Osteoblast (primary cell): ENCODE measurements at regions not wholly inside any gene's neighbourhood (a gene's known extent, or its start where the extent isn't known, plus 50 kb on each side); places are given as distances from the start of the nearest gene placed in this dataset.

ENCODE experiments used
- DNase-seq: peaks from one replicate; pipeline ENCODE4 v3.0.0; 2011; ENCODE audit warnings: low spot score, mixed read lengths; ENCODE audit not compliant: insufficient read length; ENCODE audit errors: missing footprints
- H2AFZ ChIP-seq: 2 replicates; pipeline ENCODE4 v1.6.0; 2011; ENCODE audit warnings: mild to moderate bottlenecking, low read length
- H3K27ac ChIP-seq: 2 replicates; pipeline ENCODE4 v1.5.1; 2011; ENCODE audit warnings: mild to moderate bottlenecking, low read depth, low read length, moderate library complexity
- H3K27me3 ChIP-seq: 2 replicates; pipeline ENCODE4 v1.6.0; 2012; ENCODE audit warnings: mild to moderate bottlenecking, control low read depth, inconsistent platforms, low read length, moderate library complexity; ENCODE audit not compliant: insufficient read depth
- H3K36me3 ChIP-seq: 2 replicates; pipeline ENCODE4 v1.5.1; 2011; ENCODE audit warnings: mild to moderate bottlenecking, low read length, control low read depth, moderate library complexity; ENCODE audit not compliant: insufficient read depth
- H3K4me1 ChIP-seq: 2 replicates; pipeline ENCODE4 v1.5.1; 2011; ENCODE audit warnings: mild to moderate bottlenecking, low read length, control low read depth, moderate library complexity; ENCODE audit not compliant: insufficient read depth
- H3K4me2 ChIP-seq: 2 replicates; pipeline ENCODE4 v1.6.0; 2011; ENCODE audit warnings: mild to moderate bottlenecking, low read length; ENCODE audit not compliant: insufficient read depth
- H3K4me3 ChIP-seq: fragments of 200-600 bp; sonication (generic); 3 replicates; pipeline ENCODE4 v1.5.1; 2012; ENCODE audit warnings: mild to moderate bottlenecking, low read length, inconsistent platforms; ENCODE audit not compliant: insufficient read depth
- H3K79me2 ChIP-seq: 2 replicates; pipeline ENCODE4 v1.6.0; 2012; ENCODE audit warnings: mild to moderate bottlenecking, low read length, control low read depth, inconsistent platforms; ENCODE audit not compliant: insufficient read depth
- H3K9me3 ChIP-seq: 2 replicates; pipeline ENCODE4 v1.5.1; 2011; ENCODE audit warnings: low read depth, low read length, control low read depth
- H4K20me1 ChIP-seq: 2 replicates; pipeline ENCODE4 v1.6.0; 2012; ENCODE audit warnings: mild to moderate bottlenecking, low read length, control low read depth; ENCODE audit not compliant: insufficient read depth
- TF ChIP-seq, protein P1 (sequence below): IDR thresholded peaks from 2 replicates; pipeline ENCODE4 v1.5.1; 2011; ENCODE audit warnings: mild to moderate bottlenecking, low read depth, low read length, moderate library complexity; ENCODE audit errors: extremely low read depth

GRCh38 chr9:28190981-28191380 is 617.7 kb upstream of the C9orf72 start:
- H3K27me3 ChIP-seq, result no peaks in the 10 kb centered on the region
- TF ChIP-seq, protein P1, sequence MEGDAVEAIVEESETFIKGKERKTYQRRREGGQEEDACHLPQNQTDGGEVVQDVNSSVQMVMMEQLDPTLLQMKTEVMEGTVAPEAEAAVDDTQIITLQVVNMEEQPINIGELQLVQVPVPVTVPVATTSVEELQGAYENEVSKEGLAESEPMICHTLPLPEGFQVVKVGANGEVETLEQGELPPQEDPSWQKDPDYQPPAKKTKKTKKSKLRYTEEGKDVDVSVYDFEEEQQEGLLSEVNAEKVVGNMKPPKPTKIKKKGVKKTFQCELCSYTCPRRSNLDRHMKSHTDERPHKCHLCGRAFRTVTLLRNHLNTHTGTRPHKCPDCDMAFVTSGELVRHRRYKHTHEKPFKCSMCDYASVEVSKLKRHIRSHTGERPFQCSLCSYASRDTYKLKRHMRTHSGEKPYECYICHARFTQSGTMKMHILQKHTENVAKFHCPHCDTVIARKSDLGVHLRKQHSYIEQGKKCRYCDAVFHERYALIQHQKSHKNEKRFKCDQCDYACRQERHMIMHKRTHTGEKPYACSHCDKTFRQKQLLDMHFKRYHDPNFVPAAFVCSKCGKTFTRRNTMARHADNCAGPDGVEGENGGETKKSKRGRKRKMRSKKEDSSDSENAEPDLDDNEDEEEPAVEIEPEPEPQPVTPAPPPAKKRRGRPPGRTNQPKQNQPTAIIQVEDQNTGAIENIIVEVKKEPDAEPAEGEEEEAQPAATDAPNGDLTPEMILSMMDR, result no peak
- no peaks in the 10 kb centered on the region for H3K36me3 ChIP-seq
- H3K27ac ChIP-seq, result no peak overlapping the region
- no peaks in the 10 kb centered on the region for H3K4me1 ChIP-seq
- no peak overlapping the region for H3K4me2 ChIP-seq
- no peaks in the 10 kb centered on the region for H3K79me2 ChIP-seq
- no peak for DNase-seq
- no peaks in the 10 kb centered on the region for H4K20me1 ChIP-seq
- H2AFZ ChIP-seq, result no peak overlapping the region
- H3K4me3 ChIP-seq, result no peak overlapping the region
- H3K9me3 ChIP-seq, result no peaks in the 10 kb centered on the region

GRCh38 chr9:28197653-28198052 is 624.4 kb upstream of the C9orf72 start:
- no peaks in the 10 kb centered on the region for H3K36me3 ChIP-seq
- TF ChIP-seq, protein P1, result no peak
- H3K79me2 ChIP-seq, result no peaks in the 10 kb centered on the region
- no peak overlapping the region for H3K27ac ChIP-seq
- no peak overlapping the region for H3K4me2 ChIP-seq
- no peaks in the 10 kb centered on the region for H3K9me3 ChIP-seq
- no peaks in the 10 kb centered on the region for H3K27me3 ChIP-seq
- no peak for DNase-seq
- no peak overlapping the region for H2AFZ ChIP-seq
- H3K4me1 ChIP-seq, result no peaks in the 10 kb centered on the region
- H4K20me1 ChIP-seq, result no peaks in the 10 kb centered on the region
- no peak overlapping the region for H3K4me3 ChIP-seq

DNA sequence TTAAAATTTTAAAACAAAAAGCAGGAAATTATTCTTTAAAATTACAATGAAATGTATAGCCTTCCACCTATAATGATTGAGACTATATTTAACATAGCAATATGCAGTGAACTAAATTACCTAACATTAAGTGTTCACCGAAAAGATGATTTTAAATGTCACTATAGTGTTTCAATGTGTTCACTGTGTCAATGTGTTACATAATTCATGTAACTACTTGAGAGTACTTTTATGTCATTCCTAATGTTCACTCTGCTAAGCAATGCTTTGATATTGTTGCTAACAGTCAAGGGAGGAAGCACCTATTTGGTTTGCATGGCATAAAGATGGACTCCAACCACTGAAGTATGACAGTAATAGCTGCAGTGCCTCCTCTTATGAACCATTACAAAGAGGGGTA is 629.8 kb upstream of the C9orf72 start:
- Histone ChIP-seq H3K4me2 (no peak overlapping the region), H3K36me3 (no peaks in the 10 kb centered on the region), H2AFZ (no peak overlapping the region), H3K27me3 (no peaks in the 10 kb centered on the region), H4K20me1 (no peaks in the 10 kb centered on the region), H3K9me3 (peaks cover 3% of the 10 kb centered on the region), H3K4me1 (no peaks in the 10 kb centered on the region), H3K27ac (no peak overlapping the region), H3K4me3 (no peak overlapping the region), H3K79me2 (no peaks in the 10 kb centered on the region)
- TF ChIP-seq, protein P1, result no peak
- no peak for DNase-seq

DNA sequence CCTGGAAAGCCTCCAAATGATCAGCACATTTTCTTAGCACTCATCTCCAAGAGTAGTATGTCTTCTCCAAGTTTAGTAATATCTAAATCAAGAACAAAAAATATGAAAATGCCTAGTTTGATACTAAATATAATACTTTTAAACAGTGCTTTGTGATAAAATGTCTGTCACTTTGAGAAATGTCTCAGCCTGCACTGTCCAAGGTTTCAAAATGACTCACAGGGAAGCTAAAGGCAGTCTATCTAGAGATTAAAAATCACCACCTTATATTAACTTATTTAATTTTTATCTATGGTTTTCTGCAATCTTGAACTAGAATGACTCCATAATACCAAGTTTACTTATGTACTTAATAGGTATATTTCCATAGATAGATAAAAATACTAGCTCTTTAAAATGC is 633.0 kb upstream of the C9orf72 start:
- H4K20me1 ChIP-seq, result no peaks in the 10 kb centered on the region

More for the DNA sequence above, 633.0 kb upstream of the C9orf72 start:
- no peak for DNase-seq
- Histone ChIP-seq H3K9me3 (peaks cover 3% of the 10 kb centered on the region), H3K36me3 (no peaks in the 10 kb centered on the region), H3K27me3 (no peaks in the 10 kb centered on the region), H3K27ac (no peak overlapping the region), H3K79me2 (no peaks in the 10 kb centered on the region), H3K4me2 (no peak overlapping the region), H3K4me3 (no peak overlapping the region), H2AFZ (no peak overlapping the region), H3K4me1 (no peaks in the 10 kb centered on the region)
- TF ChIP-seq, protein P1, result no peak
